NT2/D1 (cell line): ENCODE measurements at regions not wholly inside any gene's neighbourhood (a gene's known extent, or its start where the extent isn't known, plus 50 kb on each side); places are given as distances from the start of the nearest gene placed in this dataset.

Experiments used
- DNase-seq: peaks from one replicate; pipeline ENCODE4 v3.0.0-alpha.2; 2011; ENCODE audit warnings: low read depth, low spot score
- H3K27me3 ChIP-seq: 2 replicates; pipeline ENCODE4 v1.6.0; 2011; ENCODE audit warnings: mild to moderate bottlenecking; ENCODE audit not compliant: insufficient read length, insufficient read depth
- H3K36me3 ChIP-seq: 2 replicates; pipeline ENCODE4 v1.6.1; 2011; ENCODE audit warnings: mild to moderate bottlenecking, low read length, mixed read lengths; ENCODE audit not compliant: insufficient read depth, insufficient read length
- H3K4me1 ChIP-seq: 2 replicates; pipeline ENCODE4 v1.5.1; 2011; ENCODE audit not compliant: insufficient read depth, insufficient read length
- H3K4me3 ChIP-seq: 2 replicates; pipeline ENCODE4 v1.5.1; 2011; ENCODE audit warnings: low read depth; ENCODE audit not compliant: insufficient read length
- H3K9ac ChIP-seq: 2 replicates; pipeline ENCODE4 v1.6.0; 2011; ENCODE audit warnings: low read depth; ENCODE audit not compliant: insufficient read length
- H3K9me3 ChIP-seq: 2 replicates; pipeline ENCODE4 v1.5.1; 2011; ENCODE audit warnings: mild to moderate bottlenecking, low read length; ENCODE audit not compliant: insufficient read depth
- SUZ12 ChIP-seq: IDR thresholded peaks from 2 replicates; pipeline ENCODE4 v1.6.1; 2011; ENCODE audit not compliant: insufficient read length, insufficient read depth; ENCODE audit errors: extremely low read depth
- YY1 ChIP-seq: IDR thresholded peaks from 2 replicates; pipeline ENCODE4 v1.6.1; 2011; ENCODE audit not compliant: insufficient read length, insufficient read depth
- ZNF274 ChIP-seq: IDR thresholded peaks from 2 replicates; pipeline ENCODE4 v1.6.1; 2011; ENCODE audit warnings: mild to moderate bottlenecking, low read depth, low read length

DNA sequence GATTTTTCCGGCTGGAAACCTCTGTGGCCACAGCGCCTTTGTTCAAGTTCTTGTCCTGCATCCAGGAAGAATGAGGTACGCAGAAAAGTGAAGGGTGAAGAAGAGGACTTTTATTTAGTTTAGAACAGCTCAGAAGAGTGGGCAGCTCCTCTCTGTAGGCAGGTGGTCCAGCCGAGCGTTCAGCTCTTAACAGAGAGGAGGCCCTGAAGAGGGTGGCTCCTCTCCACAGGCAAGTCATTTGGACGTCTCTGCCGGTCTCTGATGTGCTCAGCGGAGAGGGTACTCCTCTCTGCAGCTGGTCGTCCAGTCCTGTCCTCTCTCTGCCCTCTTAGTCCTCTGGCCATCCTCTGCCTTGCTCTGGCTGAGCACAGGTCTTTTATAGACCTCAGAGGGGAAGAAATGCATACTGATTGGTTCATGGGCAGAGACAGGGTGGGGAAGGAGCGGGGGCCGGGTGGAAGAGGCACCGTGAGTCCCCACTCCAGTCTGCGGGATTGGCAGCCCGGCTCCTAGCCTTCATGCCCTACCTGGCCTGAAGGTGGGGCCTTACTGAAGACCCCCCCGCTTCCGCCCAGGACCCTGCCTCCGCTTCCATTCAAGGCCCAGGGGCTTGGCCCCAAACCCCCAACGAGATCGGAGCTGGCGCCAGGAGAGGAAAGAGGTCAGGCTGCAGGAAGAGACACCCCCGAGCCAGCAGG lies 70.0 kb upstream of the NKD1 start:
- DNase-seq: no peak
- H3K4me1 ChIP-seq: peaks cover 5% of the 10 kb centered on the region
- TF ChIP-seq ZNF274 (no peak), YY1 (no peak), SUZ12 (no peak)
- no peaks in the 10 kb centered on the region for H3K9me3 ChIP-seq
- H3K4me3 ChIP-seq: no peak overlapping the region
- no peak overlapping the region for H3K9ac ChIP-seq
- no peaks in the 10 kb centered on the region for H3K27me3 ChIP-seq
- H3K36me3 ChIP-seq: no peaks in the 10 kb centered on the region

DNA sequence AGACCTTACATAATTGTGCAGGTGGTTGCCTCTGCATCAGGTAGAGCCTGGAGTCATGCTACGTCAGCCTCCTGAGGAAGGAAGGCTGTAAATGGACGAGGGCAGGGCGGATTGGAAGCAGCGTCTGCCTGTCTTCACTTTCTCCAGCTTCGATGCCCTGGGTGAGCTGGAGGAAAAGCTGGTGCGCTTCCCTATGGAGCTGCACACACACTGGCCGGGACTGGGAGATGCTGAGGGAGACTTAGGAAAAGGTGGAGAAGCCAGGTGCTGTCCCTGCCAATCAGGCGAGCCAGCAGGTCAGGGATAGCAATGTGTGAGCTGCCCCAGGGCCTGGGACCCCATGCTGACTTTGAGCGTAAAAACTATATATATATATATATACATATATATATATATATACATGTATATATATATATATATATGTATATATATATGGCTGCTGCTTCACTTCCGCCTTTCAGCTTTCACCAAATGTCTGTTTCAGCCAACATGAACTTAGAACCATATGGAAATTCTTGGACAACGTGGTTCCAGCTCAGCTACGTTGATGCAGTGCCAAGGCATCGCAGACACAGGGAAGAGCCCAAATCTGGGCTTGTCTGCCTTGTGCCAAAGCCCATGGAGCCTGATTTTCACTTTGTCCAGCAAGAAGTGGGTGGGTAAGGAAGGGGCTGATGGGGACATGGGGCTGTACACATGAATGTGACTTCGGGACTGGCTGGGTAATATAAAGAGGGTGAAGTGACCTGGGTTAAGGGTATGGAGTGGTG lies 71.5 kb upstream of the NKD1 start:
- no peak for TF ChIP-seq SUZ12
- no peak for TF ChIP-seq YY1
- TF ChIP-seq ZNF274: no peak
- DNase-seq: no peak
- no peak overlapping the region for H3K9ac ChIP-seq
- H3K4me3 ChIP-seq: no peak overlapping the region
- peaks cover 3% of the 10 kb centered on the region; the same call in 1 of the 2 replicates for H3K9me3 ChIP-seq
- no peaks in the 10 kb centered on the region for H3K27me3 ChIP-seq
- no peaks in the 10 kb centered on the region for H3K36me3 ChIP-seq
- H3K4me1 ChIP-seq: peaks cover 5% of the 10 kb centered on the region

DNA sequence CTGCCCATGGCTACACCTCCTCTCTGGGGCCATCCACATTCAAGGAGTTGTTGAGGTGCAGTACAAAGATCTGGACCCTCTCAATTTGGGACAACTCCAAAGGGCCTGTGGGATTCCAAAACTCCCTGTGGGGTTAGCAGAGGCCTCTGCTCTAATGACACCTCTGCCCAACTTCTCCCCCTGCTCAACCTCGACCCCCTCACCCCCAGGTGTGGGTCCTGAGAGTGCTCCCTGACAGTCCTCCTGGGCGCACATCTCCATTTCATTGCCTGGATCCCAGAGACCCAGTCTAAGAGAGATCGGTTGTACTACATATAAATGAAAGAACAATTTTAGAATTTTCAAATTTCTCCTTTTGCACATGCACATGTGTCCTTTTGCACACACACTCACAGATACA lies 73.0 kb upstream of the NKD1 start:
- Histone ChIP-seq H3K36me3 (no peaks in the 10 kb centered on the region), H3K4me1 (peaks cover 5% of the 10 kb centered on the region), H3K4me3 (no peak overlapping the region), H3K9me3 (peaks cover 14% of the 10 kb centered on the region), H3K27me3 (no peaks in the 10 kb centered on the region), H3K9ac (no peak overlapping the region)
- no peak for DNase-seq
- TF ChIP-seq SUZ12 (no peak), ZNF274 (no peak), YY1 (no peak)

DNA sequence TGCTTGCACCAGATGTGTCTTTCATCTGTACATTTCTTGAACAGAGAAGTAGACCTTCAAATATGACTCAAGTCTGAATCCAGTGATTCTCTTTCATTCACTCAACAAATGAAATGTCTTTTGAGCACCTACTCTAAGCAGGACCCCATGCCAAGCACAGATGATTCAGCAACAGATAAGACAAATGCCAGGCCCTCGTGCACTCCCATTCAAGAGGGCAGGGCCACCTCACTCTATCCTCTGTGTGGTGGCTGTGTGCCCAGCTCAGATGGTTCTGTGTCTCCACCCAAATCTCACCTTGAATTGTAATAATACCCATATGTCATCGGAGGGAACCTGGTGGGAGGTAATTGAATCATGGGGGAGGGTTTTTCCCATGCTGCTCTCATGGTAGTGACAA lies 74.1 kb upstream of the NKD1 start:
- Histone ChIP-seq H3K27me3 (peaks cover 7% of the 10 kb centered on the region), H3K36me3 (no peaks in the 10 kb centered on the region), H3K4me1 (peaks cover 5% of the 10 kb centered on the region), H3K9ac (no peak overlapping the region), H3K9me3 (peaks cover 14% of the 10 kb centered on the region), H3K4me3 (no peak overlapping the region)
- TF ChIP-seq SUZ12 (no peak), YY1 (no peak), ZNF274 (no peak)
- no peak for DNase-seq

DNA sequence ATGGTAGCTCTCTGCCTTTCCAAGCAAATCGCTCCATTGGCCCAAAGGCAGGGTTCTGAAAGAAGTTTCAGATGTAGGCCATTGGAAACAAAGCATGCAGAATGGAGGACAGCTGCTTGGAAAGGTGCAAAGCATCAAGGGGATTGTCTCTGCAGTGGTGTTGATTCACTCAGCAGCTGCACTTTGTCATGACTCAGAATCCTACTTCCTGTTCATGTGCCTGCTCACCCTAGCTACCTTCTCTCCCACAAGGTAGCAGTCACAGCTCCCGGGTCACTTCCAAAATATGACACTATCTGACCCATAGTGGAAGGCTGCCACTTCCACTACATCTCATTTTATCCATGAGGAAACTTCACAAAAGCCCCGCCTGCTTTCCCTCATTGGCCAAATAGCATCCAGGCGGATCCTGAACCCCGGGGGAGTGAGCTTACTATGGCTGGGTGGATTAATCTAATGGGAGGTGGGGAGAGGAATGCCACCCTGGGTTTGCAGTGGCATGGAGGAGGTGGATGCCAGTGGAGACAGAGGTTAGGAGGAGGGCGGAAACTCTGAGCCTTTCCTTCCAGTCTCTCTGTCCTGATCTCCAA lies 74.7 kb upstream of the NKD1 start:
- peaks cover 2% of the 10 kb centered on the region for H3K4me1 ChIP-seq
- H3K9ac ChIP-seq: no peak overlapping the region
- no peak overlapping the region for H3K4me3 ChIP-seq
- DNase-seq: no peak
- H3K27me3 ChIP-seq: peaks cover 14% of the 10 kb centered on the region
- no peak for TF ChIP-seq YY1
- TF ChIP-seq SUZ12: no peak
- no peak for TF ChIP-seq ZNF274
- H3K9me3 ChIP-seq: peaks cover 14% of the 10 kb centered on the region
- H3K36me3 ChIP-seq: no peaks in the 10 kb centered on the region

DNA sequence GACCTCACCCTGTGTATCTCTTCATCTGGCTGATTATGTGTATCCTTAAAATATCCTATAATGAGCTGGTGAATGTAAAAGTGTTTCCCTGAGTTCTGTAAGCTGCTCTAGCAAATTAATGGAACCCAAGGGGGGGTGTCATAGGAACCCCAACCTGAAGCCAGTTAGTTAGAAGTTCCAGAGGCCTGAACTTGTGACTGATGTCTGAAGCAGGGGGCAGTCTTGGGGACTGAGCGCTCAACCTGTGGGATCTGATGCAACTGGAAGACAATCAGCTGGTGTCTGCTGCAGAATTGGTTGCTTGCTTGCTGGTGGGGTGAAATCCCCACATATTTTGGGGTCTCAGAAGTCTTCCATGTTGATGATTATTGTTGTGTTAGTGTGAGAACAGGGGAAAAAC lies 75.7 kb upstream of the NKD1 start:
- peaks cover 5% of the 10 kb centered on the region for H3K4me1 ChIP-seq
- no peaks in the 10 kb centered on the region for H3K36me3 ChIP-seq
- H3K27me3 ChIP-seq: peaks cover 19% of the 10 kb centered on the region
- TF ChIP-seq YY1: no peak
- TF ChIP-seq SUZ12: no peak
- TF ChIP-seq ZNF274: no peak
- H3K4me3 ChIP-seq: no peak overlapping the region
- no peak overlapping the region for H3K9ac ChIP-seq
- no peak for DNase-seq
- H3K9me3 ChIP-seq: peaks cover 14% of the 10 kb centered on the region

DNA sequence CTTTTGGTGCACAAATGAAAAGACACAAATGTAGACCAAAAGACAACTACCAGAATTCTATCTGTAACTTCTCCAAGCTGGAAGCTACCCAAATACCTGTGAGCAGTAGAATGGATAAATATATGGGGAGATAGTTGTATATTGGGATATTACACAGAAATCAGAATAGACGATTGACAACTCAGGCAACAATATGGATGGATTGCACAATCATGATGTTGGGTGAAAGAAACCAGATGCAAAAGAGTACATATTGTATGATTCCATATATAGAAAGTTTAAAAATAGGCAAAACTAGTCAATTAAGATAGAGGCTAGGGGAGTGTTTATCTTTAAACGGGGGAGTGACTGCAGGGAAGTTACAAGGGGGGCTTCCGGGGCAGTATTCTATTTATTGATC lies 77.5 kb upstream of the NKD1 start:
- Histone ChIP-seq H3K4me1 (peaks cover 7% of the 10 kb centered on the region), H3K36me3 (no peaks in the 10 kb centered on the region), H3K27me3 (peaks cover 35% of the 10 kb centered on the region), H3K9ac (no peak overlapping the region), H3K4me3 (no peak overlapping the region), H3K9me3 (peaks cover 14% of the 10 kb centered on the region)
- TF ChIP-seq ZNF274 (no peak), SUZ12 (no peak), YY1 (no peak)
- no peak for DNase-seq
